T47D (cell line): ENCODE measurements at regions not wholly inside any gene's neighbourhood (a gene's known extent, or its start where the extent isn't known, plus 50 kb on each side); places are given as distances from the start of the nearest gene placed in this dataset.
"Not testable (repeated sequence)": the region's sequence is repeated elsewhere in the genome, so short reads cannot be mapped to it uniquely, and the experiment has no call there.

ENCODE experiments used
- DNase-seq, 2 experiments: peaks; one replicate each; pipeline versions ENCODE4 v3.0.0 to v3.0.0-alpha.2; 2011 to 2012; ENCODE audit warnings: low read depth in 1 of 2, low spot score in 1 of 2
- JUND ChIP-seq: IDR thresholded peaks from 2 replicates; pipeline ENCODE4 v1.6.1; 2012; ENCODE audit warnings: low read depth
- in situ Hi-C: cut with HindIII; loops from 2 replicates; pipeline ENCODE4 v1.10.0; 2016; ENCODE audit warnings: low sequenced_read_pairs, low pct_unique_long_range_greater_than_20kb

DNA sequence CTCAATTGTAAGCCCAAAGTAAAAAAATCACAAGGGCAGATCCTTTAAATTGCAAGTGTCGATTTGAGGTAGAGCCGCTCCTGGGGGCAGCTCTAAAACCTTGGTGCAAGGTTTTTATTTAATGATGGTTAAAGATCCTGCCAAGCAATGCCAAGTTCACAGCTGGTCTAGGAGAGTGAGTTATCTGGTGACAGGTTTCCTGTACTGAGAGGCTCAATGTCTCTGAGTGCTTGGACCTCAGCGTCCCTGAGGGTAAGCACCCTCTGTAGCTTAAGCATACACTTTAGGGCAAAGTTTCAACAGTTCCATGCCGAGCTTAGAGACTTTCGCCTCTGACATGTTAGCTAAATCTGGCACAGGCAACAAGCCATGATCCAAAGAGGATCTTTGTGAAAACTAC is 119.8 kb upstream of the EGFLAM start:
- in situ Hi-C loops, result no loop called here

DNA sequence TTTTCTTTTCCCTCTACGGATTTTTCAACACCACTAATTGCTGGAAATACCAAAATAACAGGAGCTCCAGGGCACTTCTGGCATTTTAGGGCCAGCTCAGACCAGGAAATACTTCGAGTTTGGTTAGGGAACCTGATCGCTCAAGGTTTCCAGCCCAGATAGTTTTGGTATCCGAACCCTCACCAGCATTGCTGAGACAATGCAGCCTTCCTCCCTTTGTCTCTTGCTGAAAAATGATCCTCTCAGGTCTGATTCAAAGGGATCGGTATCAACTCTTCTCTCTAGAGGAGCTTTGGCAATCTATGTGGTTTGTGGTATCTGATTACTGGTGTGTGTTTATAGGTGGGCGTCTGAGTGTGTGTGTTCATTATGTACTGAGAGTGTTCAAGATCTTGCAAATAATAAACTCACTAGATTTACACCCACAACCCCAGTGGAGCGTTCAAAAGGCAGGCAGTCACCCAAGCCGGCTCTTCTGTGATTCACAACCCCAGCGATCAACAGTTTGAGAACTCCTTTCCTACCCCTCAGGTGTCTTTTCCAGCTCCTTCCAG is 122.8 kb upstream of the EGFLAM start:
- no peak for TF ChIP-seq JUND

More for the DNA sequence above, 119.8 kb upstream of the EGFLAM start:
- DNase-seq, result no peak
- no peak for TF ChIP-seq JUND

DNA sequence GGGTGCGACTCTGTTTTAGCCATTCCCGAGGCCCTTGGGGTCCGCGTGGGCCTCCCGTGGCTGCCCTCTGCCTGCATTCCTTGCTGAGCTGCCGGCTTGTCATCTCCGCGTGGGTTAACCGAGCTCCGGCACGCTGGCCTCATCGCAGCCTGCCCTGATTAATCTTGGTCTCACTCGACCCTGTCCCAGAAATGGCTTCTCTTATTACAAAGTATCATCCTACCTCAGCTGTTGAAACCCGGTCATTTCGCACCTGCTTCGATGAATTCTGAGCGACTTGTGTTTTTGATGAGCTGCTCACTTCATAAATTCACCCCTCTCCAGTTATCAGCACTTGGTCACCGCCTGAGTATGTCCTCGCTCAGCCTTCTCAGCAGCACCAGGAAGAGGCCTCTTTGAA is 123.5 kb upstream of the EGFLAM start:
- in situ Hi-C loops, result no loop called here
- no peak for DNase-seq
- no peak for TF ChIP-seq JUND

More for the DNA sequence above, 122.8 kb upstream of the EGFLAM start:
- no peak for DNase-seq
- in situ Hi-C loops, result no loop called here

DNA sequence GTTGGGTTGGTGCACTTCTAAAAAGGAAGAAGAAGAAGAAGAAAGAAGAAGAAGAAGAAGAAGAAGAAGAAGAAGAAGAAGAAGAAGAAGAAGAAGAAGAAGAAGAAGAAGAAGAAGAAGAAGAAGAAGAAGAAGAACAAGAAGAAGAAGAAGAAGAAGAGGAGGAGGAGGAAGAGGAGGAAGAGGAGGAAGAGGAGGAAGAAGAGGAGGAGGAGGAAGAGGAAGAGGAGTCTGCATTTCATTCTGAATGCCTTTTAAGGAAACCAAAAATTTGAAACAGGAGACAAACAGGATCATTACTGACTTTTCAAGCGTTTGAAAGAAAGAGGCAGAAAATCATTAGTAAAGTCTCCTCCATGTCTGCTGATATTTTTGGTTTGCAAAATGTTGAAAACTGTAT is 124.1 kb upstream of the EGFLAM start:
- DNase-seq, in situ Hi-C loops: not testable (repeated sequence)

DNA sequence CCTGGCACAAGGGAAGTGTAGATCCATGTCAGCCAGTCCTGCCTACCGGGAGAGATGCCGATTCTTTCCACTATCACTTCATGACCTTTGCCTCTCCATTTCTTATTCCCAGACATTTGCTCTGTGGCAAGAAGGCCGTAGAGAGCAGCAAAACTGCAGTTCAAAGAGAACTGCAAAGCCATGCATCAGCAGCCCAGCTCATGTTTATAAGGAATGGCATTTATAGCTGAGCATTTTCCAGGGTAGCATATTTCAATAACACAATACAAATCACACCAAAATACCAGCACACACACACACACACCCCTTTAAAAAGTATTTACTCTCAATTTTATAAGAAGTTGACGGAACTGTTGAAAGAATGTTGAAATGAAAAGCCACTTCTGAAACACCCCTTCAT is 126.7 kb upstream of the EGFLAM start:
- TF ChIP-seq JUND, result no peak
- in situ Hi-C loops, result no loop called here
- no peak for DNase-seq

DNA sequence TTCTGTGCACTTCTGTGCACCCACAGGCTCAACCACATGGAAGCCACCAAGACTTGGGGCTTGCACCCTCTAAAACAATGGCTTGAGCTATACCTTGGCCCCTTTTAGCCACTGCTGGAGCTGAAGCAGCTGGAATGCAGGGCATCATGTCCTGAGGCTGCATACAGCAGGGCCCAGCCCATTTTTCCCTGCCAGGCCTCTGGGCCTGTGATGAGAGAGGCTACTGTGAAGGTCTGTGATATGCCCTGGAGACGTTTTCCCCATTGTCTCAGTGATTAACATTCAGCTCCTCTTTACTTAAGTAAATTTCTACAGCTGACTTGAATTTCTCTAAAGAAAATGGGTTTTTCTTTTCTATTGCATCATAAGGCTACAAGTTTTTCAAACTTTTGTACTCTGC is 134.0 kb upstream of the EGFLAM start:
- TF ChIP-seq JUND, result no peak
- in situ Hi-C loops, result no loop called here
- no peak for DNase-seq

DNA sequence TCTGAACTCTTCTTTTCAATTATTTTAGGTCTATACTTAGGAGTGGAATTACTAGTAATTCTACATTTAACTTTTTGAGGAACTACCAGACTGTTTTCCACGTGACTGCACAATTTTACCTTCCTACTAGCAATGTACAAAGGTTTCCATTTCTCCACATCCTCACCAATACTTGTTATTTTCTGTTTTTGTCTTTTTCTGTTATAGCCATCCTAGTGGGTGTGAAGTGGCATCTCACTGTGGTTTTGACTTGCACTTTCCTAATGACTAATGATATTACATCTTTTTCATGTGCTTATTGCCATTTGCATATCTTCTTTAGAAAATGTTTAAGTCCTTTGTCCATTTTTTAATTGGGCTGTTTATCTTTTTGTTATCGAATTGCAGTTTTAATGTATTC is 136.9 kb upstream of the EGFLAM start:
- in situ Hi-C loops, result no loop called here
- TF ChIP-seq JUND, result no peak
- DNase-seq, result no peak

DNA sequence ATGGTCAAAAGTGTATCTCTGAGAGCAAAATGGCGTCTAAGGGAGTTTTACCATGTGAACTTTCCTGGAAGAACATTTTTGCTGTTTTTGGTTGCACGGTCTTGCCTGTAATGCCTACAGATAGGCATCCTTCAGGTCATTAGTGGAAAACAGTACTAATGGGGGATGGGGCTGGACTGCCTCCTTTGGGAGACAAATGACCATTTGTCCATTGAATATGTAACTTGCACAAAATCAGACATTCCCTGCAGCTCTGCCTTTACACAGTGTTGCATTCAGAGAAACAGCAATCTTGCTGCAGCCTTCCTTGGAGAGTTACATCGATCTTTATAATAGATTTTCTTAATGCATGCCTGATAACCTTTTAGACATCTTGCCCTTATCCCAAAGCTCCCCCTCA is 138.5 kb upstream of the EGFLAM start:
- DNase-seq, result no peak
- TF ChIP-seq JUND, result no peak
- in situ Hi-C loops, result no loop called here

DNA sequence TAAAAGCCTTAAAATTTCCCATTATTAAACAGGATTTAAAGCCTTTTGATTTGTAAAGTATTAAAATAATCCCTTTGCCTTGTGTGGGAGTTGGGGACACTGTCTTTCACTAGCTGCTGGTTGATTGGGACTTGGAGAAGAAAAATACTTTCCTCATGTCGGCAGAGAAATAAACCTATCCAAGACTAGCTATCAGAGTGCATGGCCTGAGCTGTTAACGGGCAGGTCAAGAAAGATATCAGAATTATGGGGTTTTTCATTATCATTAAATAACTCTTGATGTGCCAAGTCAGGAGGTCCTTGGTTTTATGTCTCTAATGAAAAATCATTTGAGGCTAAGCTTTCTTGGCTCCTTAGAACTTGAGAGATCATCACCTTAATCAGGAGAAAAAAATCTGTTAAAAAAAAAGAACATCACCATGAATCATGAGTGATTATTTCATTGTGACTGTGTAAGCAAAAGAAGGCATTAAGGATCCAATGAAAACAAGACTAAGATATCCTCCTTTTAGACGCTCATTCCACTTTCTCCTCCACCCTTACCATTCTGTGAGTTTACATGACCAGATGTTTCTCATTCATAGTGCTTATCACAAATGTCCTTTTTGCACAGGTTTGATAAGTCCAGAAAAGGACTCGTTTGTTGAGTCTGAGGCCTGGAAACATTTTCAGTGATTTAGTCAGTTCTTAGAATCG is 140.4 kb upstream of the EGFLAM start:
- in situ Hi-C loops, result no loop called here
- no peak for TF ChIP-seq JUND
- no peak for DNase-seq

DNA sequence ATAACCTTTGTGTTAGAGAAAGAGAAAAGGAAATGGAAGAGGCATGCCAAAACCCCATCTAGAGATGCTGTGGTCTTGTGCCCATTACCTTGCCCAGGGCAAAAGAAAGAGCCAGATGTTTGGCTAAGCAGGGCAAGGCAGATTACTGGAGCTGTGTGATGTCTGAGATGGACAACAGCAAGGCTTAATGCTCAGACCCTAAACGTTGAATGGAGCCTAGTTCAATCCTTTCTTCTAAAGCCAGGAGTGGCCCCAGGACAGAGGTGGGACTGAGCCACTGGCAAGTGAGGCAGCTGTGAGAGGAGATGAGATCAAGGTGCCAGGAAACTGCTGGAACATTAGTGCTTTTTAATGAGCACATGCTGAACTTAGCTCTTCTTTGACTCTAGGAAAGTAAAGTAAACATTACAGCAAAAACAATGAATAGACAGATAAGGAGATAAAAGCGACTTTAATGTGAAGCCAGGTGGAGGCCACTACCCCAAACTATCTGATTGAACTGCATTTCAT is 143.0 kb upstream of the EGFLAM start:
- in situ Hi-C loops, result no loop called here
- no peak for TF ChIP-seq JUND
- DNase-seq, result no peak

DNA sequence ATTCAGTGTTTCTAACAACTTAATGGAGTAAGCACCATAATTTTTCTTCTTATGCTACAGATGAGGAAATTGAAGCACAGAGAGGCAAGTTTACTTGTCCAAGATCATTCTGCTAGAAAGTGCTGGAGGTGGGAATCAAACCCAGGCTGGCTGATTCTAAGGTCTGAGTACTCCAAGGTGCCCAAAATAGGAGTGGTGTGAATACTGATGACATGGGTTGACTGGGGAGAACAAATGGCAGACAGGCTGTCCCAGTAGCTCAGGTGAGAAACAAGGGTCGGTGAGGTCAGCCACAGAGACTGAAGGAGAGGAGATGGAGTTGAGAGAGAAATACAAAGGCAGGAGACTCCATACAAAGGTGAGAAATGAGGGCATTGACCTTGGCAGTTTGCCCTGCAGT is 144.5 kb upstream of the EGFLAM start:
- in situ Hi-C loops, result no loop called here
- DNase-seq, result no peak
- TF ChIP-seq JUND, result no peak

DNA sequence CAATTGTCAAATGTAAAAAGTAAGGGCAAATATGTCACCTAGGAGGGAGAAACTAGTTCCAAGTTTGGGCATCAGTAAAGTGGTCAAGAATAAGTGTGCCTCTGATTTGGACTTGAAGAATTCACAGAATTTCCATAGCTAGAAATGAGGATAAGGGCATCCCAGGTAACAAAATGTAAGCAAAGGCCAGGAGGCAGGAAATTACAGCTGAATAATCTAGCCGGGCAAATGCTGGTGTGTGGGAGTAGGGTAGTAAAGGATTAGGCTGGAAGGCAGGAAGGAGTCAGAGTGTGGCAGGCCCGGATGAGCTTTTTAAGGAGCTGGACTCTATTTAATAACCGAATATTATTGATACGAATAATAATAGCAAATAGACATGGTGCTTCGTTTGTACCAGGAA is 144.9 kb upstream of the EGFLAM start:
- no peak for TF ChIP-seq JUND
- DNase-seq, result no peak
- in situ Hi-C loops, result no loop called here

DNA sequence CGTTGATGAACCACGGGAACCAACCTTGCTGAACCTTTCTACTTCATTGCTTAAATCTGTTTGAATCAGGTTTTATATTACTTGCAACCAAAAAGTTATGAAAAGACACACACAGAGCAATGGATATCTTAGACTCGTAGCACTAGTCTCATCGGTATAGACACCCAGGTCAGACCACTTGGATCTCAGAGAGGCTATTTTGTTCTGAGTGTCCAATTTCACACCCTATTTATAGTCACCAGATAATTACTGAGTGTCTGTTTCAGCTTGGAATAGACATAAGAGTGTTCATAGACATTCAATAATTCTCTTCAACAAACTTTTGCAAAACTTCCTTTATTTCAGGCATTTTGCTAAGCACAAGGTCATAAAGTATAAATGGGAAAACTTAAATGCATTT is 145.4 kb upstream of the EGFLAM start:
- TF ChIP-seq JUND, result no peak
- in situ Hi-C loops, result no loop called here
- DNase-seq, result no peak

DNA sequence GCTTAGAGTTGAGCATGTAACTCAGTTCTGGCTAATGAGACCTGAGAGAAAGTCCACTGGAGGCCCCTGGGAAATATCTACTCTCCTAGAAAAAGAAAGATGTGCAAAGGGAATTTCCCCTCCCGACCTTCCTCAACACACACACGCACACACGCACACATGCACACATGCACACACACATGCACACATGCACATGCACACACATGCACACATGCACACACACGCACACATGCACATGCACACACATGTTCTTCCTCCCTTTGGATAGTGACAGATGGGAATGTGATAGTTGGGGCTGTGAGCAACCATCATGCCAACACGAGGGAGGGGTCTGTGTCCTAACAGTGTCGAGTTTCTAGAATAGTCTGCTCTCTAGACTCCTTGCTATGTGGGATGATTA is 148.2 kb upstream of the EGFLAM start:
- no peak for TF ChIP-seq JUND
- in situ Hi-C loops, result no loop called here
- no peak for DNase-seq
